ENCODE measurements at regions not wholly inside any gene's neighbourhood (a gene's known extent, or its start where the extent isn't known, plus 50 kb on each side); places are given as distances from the start of the nearest gene placed in this dataset.
"Not testable (repeated sequence)": the region's sequence is repeated elsewhere in the genome, so short reads cannot be mapped to it uniquely, and the experiment has no call there.

DNA sequence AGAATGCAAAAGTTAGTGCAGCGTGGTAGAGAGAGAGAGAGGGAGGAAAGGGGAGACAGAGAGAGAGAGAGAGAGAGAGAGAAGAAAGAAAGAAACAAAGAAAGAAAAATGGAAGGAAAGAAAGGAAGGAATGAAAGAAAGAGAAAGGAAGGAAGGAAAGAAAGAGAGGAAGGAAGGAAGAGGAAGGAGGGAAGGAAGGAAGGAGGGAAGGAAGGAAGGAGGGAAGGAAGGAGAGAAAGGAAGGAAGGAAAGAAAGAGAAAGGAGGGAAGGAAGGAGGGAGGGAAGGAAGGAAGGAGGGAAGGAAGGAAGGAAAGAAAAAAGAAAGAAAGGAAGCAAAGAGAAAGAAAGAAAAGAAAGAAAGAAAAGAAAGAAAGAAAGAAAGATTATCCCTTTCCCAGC is 209.8 kb upstream of the MYO3A start:
- DNase-seq, result no peak

GRCh38 chr10:25725917-25726716 is 207.9 kb upstream of the MYO3A start:
- peak; percentile 46 to 81 for DNase-seq

- no peak for DNase-seq
Measured at GRCh38 chr10:25738776-25739175, 195.3 kb upstream of the MYO3A start.

DNA sequence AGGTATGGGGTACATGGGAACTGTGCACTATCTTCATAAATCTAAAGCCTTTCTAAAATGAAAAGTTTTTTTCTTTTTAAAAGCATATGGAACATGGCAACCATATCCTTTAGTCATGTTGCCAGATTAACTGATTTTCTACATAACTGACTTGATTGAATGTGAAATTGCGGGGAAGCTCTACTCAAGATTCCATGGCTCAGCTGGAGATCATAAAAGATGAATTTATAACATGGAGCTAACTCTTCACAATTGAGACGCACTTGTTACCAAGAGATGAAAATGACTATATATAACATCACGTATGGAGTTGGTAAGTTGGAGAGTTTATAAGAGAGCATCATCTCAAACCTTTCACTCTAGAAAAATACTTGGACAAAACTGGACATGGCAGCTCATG is 190.2 kb upstream of the MYO3A start:
- DNase-seq, result no peak

DNA sequence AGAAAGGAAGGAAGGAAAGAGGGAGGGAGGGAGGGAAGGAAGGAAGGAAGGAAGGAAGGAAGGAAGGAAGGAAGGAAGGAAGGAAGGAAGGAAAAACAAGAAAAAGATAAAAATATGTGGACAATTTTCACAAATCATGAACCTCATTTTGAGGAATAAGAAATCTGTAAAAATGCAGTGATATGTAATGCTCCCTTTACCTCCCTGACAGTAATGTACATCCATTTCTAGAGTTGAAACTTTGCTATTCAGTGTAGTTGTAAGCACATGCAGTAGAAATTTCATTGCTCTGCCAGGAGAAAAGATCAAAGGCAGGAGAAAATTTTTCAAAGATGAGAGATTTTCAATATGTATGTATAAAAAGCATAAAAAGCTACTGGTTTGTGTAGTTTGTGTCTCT is 189.5 kb upstream of the MYO3A start:
- no peak for DNase-seq

DNA sequence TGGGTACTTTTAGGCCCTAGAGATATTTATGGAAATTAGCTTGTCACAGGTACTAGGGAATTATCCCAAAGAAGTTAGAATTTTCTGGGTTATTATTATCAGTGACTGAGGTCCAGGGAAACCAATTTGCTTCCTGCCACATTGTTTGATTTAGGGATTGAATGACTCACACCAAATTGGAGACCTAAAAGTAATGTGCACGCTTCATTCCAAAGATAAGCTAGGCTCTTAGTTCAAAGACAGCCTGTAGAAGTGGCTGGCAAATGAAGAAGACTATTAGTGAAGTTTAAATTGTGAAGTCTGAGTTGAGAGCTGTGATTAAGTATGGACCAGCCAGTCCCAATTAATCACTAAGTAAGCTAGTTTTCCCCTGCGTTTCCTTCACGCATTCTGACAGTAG is 188.1 kb upstream of the MYO3A start:
- no peak for DNase-seq

DNA sequence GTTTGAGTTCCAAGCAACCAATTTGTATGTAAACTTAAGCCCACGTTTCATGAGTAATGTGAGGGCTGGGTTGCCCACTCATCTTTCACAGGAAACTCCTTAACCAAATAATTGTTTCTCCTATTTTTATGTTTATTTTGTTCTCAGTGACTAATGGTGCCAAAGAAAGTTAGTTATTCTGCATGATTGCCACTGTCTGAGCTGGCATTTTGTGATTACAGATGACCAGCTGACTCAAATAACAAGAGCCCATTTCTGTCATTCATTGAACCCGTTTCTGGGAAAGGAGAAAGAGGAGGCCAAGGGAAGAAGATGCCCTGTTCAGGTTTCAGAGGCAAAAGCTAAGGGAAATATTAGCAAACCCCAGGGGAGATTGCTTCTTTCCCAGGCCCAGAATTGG is 186.9 kb upstream of the MYO3A start:
- DNase-seq, result peak; percentile 23 to 24

DNA sequence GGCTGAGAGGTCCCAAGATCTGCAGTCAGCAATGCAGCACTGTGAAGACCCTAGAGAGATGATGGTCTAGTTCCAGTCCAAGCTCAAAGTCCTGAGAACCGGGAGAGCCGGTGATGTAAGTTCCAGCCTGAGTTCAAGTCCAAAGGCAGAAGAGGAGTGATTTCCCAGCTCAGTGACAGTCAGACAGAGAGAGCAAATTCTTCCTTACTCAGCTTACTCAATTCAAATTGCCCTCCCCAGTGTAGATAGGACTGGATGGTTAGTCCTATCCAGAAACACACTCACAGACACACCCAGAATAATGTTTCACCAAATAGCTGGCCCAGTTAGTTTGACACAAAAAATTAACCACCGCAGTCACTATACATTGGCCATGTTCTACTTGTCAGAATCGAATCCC is 185.5 kb upstream of the MYO3A start:
- no peak for DNase-seq

- peak; percentile 92 to 99 for DNase-seq
Measured at GRCh38 chr10:25753776-25754175, 180.3 kb upstream of the MYO3A start.

GRCh38 chr10:25755874-25756273 is 178.2 kb upstream of the MYO3A start:
- DNase-seq, result not testable (repeated sequence)

- DNase-seq, result no peak
Measured at GRCh38 chr10:25756784-25757183, 177.2 kb upstream of the MYO3A start.

DNA sequence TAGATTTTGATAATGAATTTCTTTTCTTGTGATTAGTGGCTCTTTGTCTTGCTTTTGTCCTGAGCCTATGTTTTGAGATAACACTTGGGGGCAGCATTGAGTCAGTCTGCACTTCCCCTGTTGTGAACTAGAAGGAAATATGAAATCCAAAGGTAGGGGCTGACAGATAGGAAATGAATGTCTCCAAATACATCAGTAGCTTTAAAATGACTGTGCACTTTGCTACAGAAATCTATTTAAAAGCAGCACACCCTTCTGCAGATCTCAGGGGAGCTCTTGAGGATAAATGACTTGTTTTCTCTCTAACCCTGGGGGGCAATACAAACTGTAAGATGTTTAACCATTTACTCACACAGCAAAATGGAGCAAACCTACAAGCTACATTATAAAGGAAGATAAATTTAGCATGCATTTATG is 176.0 kb upstream of the MYO3A start:
- peak; percentile 33 to 66 for DNase-seq

DNA sequence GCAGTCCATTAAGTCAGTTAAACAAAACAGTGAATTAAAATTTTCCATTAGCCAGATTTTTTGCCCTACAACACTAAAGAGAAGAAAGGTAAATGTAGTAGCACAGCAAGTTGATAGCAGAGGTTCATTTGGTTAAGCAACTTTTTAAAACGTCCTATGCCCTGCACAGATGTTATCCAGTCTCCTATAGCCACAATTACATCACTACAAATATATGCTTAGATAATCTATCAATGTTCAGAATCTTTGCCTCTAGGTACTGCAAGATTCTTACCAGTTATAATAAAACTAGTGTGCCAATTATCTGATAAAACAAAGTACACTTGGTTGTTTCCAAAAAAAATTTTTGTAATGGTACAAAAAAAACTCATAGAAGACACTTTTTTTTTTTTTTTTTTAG is 175.5 kb upstream of the MYO3A start:
- DNase-seq, result no peak

- DNase-seq, result no peak
Measured at GRCh38 chr10:25761937-25762336, 172.1 kb upstream of the MYO3A start.

DNA sequence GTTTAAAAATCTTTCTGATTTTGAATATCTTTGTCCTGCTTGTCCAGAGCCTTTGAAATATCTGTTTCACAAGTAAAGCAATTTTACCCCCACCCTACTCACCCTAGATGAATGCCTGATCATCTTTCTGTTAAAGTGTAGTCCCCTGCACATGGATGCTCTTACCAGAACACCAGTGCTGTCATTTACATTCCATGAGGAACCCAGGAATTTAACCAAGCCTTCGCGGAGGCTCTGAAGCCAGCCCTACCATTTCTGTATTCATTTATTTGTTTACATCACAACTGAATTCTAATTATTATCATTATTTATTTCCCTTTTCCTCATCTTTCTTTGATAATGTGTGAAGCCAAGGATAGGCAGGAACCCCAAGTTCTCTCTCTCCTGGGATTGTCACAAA is 167.8 kb upstream of the MYO3A start:
- DNase-seq, result no peak

GRCh38 chr10:25766687-25767221 is 167.3 kb upstream of the MYO3A start:
- DNase-seq, result no peak

DNA sequence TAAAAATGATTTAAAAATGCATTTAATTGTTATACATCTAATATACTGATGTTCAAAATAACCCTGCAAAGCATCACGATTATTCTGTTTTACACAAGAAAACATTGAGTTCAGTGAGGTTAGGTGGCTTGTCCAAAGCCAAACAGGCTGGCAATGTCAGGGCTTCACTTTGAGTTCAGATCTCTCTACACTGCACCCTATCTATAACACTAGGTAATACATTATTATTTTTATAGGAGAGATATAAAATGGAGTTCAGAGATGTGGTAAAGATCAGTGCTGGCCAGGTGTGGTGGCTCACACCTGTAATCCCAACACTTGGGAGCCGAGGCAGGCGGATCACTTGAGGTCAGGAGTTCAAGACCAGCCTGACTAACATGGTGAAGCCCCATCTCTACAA is 165.9 kb upstream of the MYO3A start:
- DNase-seq, result no peak

- no peak for DNase-seq
Measured at GRCh38 chr10:25778646-25779045, 155.4 kb upstream of the MYO3A start.

DNA sequence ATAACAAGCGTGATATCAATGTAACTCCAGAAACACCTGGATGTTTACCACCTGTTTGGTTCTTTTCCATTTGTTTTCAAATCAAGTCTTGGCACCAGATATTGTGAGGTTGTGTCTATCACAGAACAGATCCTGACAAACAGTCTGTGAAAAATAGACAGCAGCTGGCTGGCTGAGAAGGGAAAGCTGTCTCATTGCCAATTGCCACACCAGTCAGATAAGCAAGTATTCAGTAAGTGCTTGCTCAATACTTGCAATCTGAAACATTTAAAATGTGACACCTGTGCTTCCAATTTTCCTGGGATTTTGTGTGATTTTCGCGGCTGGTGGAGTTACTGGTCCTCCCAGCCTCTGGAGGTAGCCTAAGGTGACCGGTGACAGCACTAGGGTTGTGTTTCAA is 147.9 kb upstream of the MYO3A start:
- DNase-seq, result no peak

DNA sequence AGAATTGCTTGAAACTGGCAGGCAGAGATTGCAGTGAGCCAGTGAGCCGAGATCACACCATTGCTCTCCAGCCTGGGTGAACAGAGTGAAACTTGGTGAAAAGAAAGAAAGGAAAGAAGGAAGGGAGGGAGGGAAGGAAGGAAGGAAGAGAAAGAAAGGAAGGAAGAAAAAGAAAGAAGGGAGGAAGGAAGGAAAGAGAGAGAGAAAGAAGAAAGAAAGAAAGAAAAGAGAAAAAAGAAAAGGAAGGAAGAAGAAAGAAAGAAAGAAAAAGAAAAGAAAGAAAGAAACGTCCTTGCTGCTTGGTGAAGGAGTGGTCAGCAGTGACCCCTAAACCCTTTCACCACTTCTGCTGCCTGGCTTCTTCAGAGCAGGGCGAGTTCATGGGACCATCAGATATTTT is 147.1 kb upstream of the MYO3A start:
- DNase-seq, result no peak

DNA sequence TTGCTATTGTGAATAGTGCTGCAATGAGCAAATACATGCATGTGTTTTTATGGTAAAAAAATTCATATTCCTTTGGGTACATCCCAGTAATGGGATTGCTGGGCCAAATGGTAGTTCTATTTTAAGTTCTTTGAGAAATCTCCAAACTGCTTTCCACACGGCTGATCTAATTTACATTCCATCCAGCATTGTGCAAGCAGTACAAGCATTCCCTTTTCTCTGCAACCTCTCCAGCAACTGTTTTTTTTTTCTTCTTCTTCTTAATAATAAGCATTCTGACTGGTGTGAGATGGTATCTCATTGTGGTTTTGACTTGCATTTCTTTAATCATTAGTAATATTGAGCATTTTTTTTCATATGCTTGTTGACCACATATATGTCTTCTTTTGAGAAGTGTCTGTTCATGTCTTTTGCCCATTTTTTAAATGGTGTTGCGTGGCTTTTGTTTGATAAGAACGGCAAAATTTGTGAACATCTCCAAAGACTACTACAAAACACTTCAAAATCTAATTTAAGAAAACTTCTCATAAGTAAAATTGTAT is 136.1 kb upstream of the MYO3A start:
- no peak for DNase-seq

DNA sequence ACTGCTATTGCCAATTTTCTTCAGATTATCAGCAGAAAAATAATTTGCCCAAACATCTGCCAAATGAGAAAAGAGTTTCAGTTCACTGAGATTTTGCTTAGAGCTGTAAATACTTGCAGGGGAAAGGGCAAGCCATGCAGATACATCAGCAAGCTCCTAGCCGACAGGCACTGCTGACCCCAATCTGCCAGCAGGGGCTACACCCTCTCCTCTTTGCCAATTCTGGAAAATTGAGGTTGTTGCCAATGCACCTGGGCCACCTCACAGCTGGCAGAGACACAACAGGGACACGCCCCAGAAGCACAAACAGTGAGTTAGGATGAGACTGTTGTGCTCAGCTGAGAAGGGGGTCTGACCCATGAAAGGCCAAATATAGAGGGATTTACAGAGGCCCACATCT is 129.5 kb upstream of the MYO3A start:
- DNase-seq, result no peak

DNA sequence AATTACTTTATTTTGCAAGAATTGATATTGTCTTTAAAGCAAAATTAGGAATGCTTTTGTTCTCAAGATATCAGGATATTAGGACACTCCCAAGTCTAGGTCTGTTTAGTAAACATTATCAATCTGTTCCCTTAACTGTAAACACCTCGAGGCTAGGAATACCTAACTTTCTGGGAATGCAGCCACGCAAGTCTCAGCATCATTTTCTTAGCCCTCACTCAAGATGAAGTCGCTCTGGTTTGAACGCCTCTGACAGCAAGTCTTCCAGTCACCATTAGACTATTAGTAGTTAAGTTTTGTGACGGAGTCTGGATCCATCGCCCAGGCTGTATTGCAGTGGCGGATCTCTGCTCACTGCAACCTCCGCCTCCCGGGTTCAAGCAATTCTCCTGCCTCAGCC is 128.0 kb upstream of the MYO3A start:
- DNase-seq, result no peak

DNA sequence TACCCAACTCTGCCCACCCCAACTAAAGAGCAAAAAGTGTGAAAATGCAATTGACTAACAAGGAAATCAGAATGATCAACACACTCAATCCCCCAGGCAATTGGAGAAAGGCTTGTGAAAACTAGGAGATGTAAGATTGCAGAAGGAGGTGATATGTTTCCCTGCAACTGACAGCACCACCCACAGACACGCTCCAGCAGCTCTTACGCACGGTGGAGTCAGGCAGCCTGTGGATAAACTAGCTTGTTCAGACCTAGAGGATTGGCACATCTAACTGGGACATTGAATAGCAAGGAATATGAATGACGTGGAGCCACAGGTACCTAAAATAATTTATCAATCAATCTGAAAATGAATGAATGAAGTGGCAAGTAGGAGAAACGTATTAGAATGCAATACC is 125.7 kb upstream of the MYO3A start:
- no peak for DNase-seq

All from inflammatory macrophage treated with lipopolysaccharide for 1 hour (primary cell).